GM23338 (cell line): ENCODE measurements at regions not wholly inside any gene's neighbourhood (a gene's known extent, or its start where the extent isn't known, plus 50 kb on each side); places are given as distances from the start of the nearest gene placed in this dataset.

ENCODE experiments used
- ATAC-seq: fragments of 200-7000 bp; cut with Tn5 transposase; 3 replicates; pipeline ENCODE4 v1.9.1; 2020
- DNase-seq: peaks from one replicate; pipeline ENCODE4 v3.0.0-alpha.2; 2015; ENCODE audit warnings: low spot score
- H2AFZ ChIP-seq: fragments of 200-600 bp; sonication (generic); 2 replicates; pipeline ENCODE4 v1.8.0; 2016; ENCODE audit warnings: antibody characterized with exemption, mild to moderate bottlenecking, moderate library complexity
- H3F3A ChIP-seq: fragments of 200-600 bp; sonication (generic); replicated peaks from 2 replicates; pipeline ENCODE4 v1.8.0; 2017; ENCODE audit warnings: antibody characterized with exemption, mixed run types, low read depth
- H3K27ac ChIP-seq: fragments of 200-600 bp; sonication (generic); 2 replicates; pipeline ENCODE4 v1.6.1; 2016; ENCODE audit warnings: low read depth
- H3K27me3 ChIP-seq: fragments of 200-600 bp; sonication (generic); 2 replicates; pipeline ENCODE4 v1.8.0; 2016; ENCODE audit warnings: mild to moderate bottlenecking, mixed run types, moderate library complexity; ENCODE audit not compliant: insufficient read depth
- H3K36me3 ChIP-seq: fragments of 200-600 bp; sonication (generic); 2 replicates; pipeline ENCODE4 v1.8.0; 2016; ENCODE audit warnings: mild to moderate bottlenecking; ENCODE audit not compliant: insufficient read depth
- H3K4me1 ChIP-seq: fragments of 200-600 bp; sonication (generic); 2 replicates; pipeline ENCODE4 v1.8.0; 2016; ENCODE audit warnings: mild to moderate bottlenecking, moderate library complexity; ENCODE audit not compliant: insufficient read depth
- H3K4me2 ChIP-seq: fragments of 200-600 bp; sonication (generic); 2 replicates; pipeline ENCODE4 v1.7.1; 2017; ENCODE audit warnings: mixed run types
- H3K4me3 ChIP-seq: fragments of 200-600 bp; sonication (generic); 2 replicates; pipeline ENCODE4 v1.6.1; 2016; ENCODE audit warnings: mixed run types
- H3K79me2 ChIP-seq: fragments of 200-600 bp; sonication (generic); replicated peaks from 2 replicates; pipeline ENCODE4 v1.8.0; 2017; ENCODE audit warnings: mild to moderate bottlenecking; ENCODE audit not compliant: insufficient read depth
- H3K9me2 ChIP-seq: fragments of 200-600 bp; sonication (generic); 2 replicates; pipeline ENCODE4 v1.8.0; 2017; ENCODE audit not compliant: insufficient read depth
- H4K20me1 ChIP-seq: fragments of 200-600 bp; sonication (generic); replicated peaks from 2 replicates; pipeline ENCODE4 v1.8.0; 2017; ENCODE audit warnings: mild to moderate bottlenecking; ENCODE audit not compliant: insufficient read depth
- H3K27ac Mint-ChIP-seq: 2 replicates; pipeline ENCODE4 v1.8.0; 2020; ENCODE audit warnings: inconsistent platforms, mild to moderate bottlenecking, moderate library complexity, mixed read lengths
- H3K27me3 Mint-ChIP-seq: 3 replicates; pipeline ENCODE4 v1.8.0; 2022; ENCODE audit warnings: low read depth, mild to moderate bottlenecking, moderate library complexity, mixed read lengths, inconsistent platforms; ENCODE audit not compliant: insufficient read depth, poor library complexity
- H3K36me3 Mint-ChIP-seq: 3 replicates; pipeline ENCODE4 v1.8.0; 2021; ENCODE audit warnings: low read depth, mild to moderate bottlenecking, inconsistent platforms, moderate library complexity, mixed read lengths
- H3K4me1 Mint-ChIP-seq: 3 replicates; pipeline ENCODE4 v1.8.0; 2020; ENCODE audit warnings: mild to moderate bottlenecking, inconsistent platforms, mixed read lengths
- H3K4me3 Mint-ChIP-seq: 3 replicates; pipeline ENCODE4 v1.8.0; 2021; ENCODE audit warnings: moderate library complexity, mild to moderate bottlenecking, inconsistent platforms, mixed read lengths
- H3K9me3 Mint-ChIP-seq: 3 replicates; pipeline ENCODE4 v1.8.0; 2020; ENCODE audit warnings: moderate library complexity, mild to moderate bottlenecking, inconsistent platforms, mixed read lengths
- JUNB ChIP-seq: IDR thresholded peaks from one replicate; pipeline ENCODE4 v1.6.1; 2016; ENCODE audit warnings: antibody characterized with exemption; ENCODE audit not compliant: unreplicated experiment
- NANOG ChIP-seq: IDR thresholded peaks from 2 replicates; pipeline ENCODE4 v1.6.1; 2016; ENCODE audit warnings: antibody characterized with exemption, borderline replicate concordance
- POLR2AphosphoS5 ChIP-seq: IDR thresholded peaks from 2 replicates; pipeline ENCODE4 v1.6.1; 2016; ENCODE audit warnings: antibody characterized with exemption, low read depth
- ZNF114 ChIP-seq: fragments of 250-450 bp; sonication (Bioruptor Pico); IDR thresholded peaks from 2 replicates; pipeline ENCODE4 v1.5.0; 2020; ENCODE audit warnings: mild to moderate bottlenecking, moderate library complexity
- TF ChIP-seq, protein P1 (sequence below): IDR thresholded peaks from one replicate; pipeline ENCODE4 v1.6.1; 2018; ENCODE audit warnings: antibody characterized with exemption; ENCODE audit not compliant: unreplicated experiment
- TF ChIP-seq, protein P2 (sequence below): fragments of 250-450 bp; sonication (Bioruptor Pico); IDR thresholded peaks from 2 replicates; pipeline ENCODE4 v1.5.0; 2020; ENCODE audit warnings: mild to moderate bottlenecking, moderate library complexity
- TF ChIP-seq, protein P3 (sequence below), 2 experiments: fragments of 200-600 bp in 1 of 2; sonication (generic) in 1 of 2; conservative IDR thresholded peaks; 2 replicates each; pipeline versions ENCODE4 v1.5.1 to v1.6.1; 2016 to 2017; ENCODE audit warnings: antibody characterized with exemption in 2 of 2, low read depth in 2 of 2, mild to moderate bottlenecking in 2 of 2, moderate library complexity in 1 of 2

DNA sequence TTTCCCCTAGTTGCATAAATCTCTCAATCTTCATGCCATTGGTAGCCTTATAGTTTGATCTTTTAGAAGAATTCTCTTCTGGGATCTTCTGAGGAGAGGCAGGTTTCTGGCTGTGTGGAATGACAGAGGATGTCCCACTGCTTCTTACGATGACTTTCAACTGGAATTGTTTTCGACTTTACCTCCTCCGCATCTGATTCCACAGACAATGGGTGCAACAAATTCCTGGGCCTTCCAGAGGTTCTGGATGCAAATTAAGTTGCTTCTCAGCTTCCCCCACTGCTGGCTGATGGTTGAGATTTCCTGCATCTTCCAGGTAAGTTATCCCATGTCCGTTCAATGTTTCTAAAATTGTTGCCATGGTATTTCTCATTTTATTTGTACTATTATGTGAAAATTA, 142.3 kb upstream of the TSC22D1 start:
- peak overlapping the region; percentile 64; the same call in 1 of the 2 replicates for H3K27ac ChIP-seq
- H3K9me3 Mint-ChIP-seq, result peaks cover 3% of the 10 kb centered on the region; the same call in 1 of the 3 replicates
- TF ChIP-seq JUNB (no peak), POLR2AphosphoS5 (no peak), ZNF114 (CRISPR knock-in tag) (no peak), NANOG (no peak)
- TF ChIP-seq, protein P1, sequence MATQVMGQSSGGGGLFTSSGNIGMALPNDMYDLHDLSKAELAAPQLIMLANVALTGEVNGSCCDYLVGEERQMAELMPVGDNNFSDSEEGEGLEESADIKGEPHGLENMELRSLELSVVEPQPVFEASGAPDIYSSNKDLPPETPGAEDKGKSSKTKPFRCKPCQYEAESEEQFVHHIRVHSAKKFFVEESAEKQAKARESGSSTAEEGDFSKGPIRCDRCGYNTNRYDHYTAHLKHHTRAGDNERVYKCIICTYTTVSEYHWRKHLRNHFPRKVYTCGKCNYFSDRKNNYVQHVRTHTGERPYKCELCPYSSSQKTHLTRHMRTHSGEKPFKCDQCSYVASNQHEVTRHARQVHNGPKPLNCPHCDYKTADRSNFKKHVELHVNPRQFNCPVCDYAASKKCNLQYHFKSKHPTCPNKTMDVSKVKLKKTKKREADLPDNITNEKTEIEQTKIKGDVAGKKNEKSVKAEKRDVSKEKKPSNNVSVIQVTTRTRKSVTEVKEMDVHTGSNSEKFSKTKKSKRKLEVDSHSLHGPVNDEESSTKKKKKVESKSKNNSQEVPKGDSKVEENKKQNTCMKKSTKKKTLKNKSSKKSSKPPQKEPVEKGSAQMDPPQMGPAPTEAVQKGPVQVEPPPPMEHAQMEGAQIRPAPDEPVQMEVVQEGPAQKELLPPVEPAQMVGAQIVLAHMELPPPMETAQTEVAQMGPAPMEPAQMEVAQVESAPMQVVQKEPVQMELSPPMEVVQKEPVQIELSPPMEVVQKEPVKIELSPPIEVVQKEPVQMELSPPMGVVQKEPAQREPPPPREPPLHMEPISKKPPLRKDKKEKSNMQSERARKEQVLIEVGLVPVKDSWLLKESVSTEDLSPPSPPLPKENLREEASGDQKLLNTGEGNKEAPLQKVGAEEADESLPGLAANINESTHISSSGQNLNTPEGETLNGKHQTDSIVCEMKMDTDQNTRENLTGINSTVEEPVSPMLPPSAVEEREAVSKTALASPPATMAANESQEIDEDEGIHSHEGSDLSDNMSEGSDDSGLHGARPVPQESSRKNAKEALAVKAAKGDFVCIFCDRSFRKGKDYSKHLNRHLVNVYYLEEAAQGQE, result no peak
- TF ChIP-seq, protein P2, sequence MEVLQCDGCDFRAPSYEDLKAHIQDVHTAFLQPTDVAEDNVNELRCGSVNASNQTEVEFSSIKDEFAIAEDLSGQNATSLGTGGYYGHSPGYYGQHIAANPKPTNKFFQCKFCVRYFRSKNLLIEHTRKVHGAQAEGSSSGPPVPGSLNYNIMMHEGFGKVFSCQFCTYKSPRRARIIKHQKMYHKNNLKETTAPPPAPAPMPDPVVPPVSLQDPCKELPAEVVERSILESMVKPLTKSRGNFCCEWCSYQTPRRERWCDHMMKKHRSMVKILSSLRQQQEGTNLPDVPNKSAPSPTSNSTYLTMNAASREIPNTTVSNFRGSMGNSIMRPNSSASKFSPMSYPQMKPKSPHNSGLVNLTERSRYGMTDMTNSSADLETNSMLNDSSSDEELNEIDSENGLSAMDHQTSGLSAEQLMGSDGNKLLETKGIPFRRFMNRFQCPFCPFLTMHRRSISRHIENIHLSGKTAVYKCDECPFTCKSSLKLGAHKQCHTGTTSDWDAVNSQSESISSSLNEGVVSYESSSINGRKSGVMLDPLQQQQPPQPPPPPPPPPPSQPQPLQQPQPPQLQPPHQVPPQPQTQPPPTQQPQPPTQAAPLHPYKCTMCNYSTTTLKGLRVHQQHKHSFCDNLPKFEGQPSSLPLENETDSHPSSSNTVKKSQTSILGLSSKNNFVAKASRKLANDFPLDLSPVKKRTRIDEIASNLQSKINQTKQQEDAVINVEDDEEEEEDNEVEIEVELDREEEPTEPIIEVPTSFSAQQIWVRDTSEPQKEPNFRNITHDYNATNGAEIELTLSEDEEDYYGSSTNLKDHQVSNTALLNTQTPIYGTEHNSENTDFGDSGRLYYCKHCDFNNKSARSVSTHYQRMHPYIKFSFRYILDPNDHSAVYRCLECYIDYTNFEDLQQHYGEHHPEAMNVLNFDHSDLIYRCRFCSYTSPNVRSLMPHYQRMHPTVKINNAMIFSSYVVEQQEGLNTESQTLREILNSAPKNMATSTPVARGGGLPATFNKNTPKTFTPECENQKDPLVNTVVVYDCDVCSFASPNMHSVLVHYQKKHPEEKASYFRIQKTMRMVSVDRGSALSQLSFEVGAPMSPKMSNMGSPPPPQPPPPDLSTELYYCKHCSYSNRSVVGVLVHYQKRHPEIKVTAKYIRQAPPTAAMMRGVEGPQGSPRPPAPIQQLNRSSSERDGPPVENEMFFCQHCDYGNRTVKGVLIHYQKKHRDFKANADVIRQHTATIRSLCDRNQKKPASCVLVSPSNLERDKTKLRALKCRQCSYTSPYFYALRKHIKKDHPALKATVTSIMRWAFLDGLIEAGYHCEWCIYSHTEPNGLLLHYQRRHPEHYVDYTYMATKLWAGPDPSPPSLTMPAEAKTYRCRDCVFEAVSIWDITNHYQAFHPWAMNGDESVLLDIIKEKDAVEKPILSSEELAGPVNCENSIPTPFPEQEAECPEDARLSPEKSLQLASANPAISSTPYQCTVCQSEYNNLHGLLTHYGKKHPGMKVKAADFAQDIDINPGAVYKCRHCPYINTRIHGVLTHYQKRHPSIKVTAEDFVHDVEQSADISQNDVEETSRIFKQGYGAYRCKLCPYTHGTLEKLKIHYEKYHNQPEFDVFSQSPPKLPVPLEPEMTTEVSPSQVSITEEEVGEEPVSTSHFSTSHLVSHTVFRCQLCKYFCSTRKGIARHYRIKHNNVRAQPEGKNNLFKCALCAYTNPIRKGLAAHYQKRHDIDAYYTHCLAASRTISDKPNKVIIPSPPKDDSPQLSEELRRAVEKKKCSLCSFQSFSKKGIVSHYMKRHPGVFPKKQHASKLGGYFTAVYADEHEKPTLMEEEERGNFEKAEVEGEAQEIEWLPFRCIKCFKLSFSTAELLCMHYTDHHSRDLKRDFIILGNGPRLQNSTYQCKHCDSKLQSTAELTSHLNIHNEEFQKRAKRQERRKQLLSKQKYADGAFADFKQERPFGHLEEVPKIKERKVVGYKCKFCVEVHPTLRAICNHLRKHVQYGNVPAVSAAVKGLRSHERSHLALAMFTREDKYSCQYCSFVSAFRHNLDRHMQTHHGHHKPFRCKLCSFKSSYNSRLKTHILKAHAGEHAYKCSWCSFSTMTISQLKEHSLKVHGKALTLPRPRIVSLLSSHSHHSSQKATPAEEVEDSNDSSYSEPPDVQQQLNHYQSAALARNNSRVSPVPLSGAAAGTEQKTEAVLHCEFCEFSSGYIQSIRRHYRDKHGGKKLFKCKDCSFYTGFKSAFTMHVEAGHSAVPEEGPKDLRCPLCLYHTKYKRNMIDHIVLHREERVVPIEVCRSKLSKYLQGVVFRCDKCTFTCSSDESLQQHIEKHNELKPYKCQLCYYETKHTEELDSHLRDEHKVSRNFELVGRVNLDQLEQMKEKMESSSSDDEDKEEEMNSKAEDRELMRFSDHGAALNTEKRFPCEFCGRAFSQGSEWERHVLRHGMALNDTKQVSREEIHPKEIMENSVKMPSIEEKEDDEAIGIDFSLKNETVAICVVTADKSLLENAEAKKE (CRISPR knock-in tag), result peak; percentile 36
- TF ChIP-seq, protein P3, sequence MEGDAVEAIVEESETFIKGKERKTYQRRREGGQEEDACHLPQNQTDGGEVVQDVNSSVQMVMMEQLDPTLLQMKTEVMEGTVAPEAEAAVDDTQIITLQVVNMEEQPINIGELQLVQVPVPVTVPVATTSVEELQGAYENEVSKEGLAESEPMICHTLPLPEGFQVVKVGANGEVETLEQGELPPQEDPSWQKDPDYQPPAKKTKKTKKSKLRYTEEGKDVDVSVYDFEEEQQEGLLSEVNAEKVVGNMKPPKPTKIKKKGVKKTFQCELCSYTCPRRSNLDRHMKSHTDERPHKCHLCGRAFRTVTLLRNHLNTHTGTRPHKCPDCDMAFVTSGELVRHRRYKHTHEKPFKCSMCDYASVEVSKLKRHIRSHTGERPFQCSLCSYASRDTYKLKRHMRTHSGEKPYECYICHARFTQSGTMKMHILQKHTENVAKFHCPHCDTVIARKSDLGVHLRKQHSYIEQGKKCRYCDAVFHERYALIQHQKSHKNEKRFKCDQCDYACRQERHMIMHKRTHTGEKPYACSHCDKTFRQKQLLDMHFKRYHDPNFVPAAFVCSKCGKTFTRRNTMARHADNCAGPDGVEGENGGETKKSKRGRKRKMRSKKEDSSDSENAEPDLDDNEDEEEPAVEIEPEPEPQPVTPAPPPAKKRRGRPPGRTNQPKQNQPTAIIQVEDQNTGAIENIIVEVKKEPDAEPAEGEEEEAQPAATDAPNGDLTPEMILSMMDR (conservative IDR thresholded peaks at IDR 0.05; ENCODE audit: low read depth in 2 of 2), result no peak
- H3K4me1 ChIP-seq, result no peaks in the 10 kb centered on the region; the same call in 1 of the 2 replicates
- DNase-seq (peak; percentile 65), ATAC-seq (peak; percentile 73)
- peak overlapping the region; percentile 22 for H3K4me2 ChIP-seq
- no peaks in the 10 kb centered on the region for H3K27me3 ChIP-seq
- H3K27ac Mint-ChIP-seq, result peak overlapping the region; percentile 30; the same call in 1 of the 2 replicates
- H3K4me1 Mint-ChIP-seq, result peaks cover 4% of the 10 kb centered on the region; the same call in 2 of the 3 replicates
- no peak overlapping the region for H3K4me3 Mint-ChIP-seq
- H3K4me3 ChIP-seq, result no peak overlapping the region
- H3K9me2 ChIP-seq, result peaks cover 2% of the 10 kb centered on the region; the same call in 1 of the 2 replicates
- no peaks in the 10 kb centered on the region for H3K27me3 Mint-ChIP-seq
- no peaks in the 10 kb centered on the region for H3K79me2 ChIP-seq
- no peaks in the 10 kb centered on the region for H4K20me1 ChIP-seq
- no peaks in the 10 kb centered on the region for H3F3A ChIP-seq
- H3K36me3 Mint-ChIP-seq, result no peaks in the 10 kb centered on the region; the same call in 2 of the 3 replicates
- no peaks in the 10 kb centered on the region; the same call in 1 of the 2 replicates for H3K36me3 ChIP-seq
- no peak overlapping the region for H2AFZ ChIP-seq
